Mesothelial cell of epicardium (in vitro differentiated cells): ENCODE measurements at regions not wholly inside any gene's neighbourhood (a gene's known extent, or its start where the extent isn't known, plus 50 kb on each side); places are given as distances from the start of the nearest gene placed in this dataset.

Source experiments
- DNase-seq, 2 experiments: peaks; one replicate each; pipeline ENCODE4 v3.0.0; 2021; ENCODE audit warnings: low spot score in 2 of 2; ENCODE audit not compliant: unreplicated experiment in 2 of 2
- H3K27ac Mint-ChIP-seq: 2 replicates; pipeline ENCODE4 v1.8.0; 2021; ENCODE audit warnings: mixed read lengths
- H3K27me3 Mint-ChIP-seq: 2 replicates; pipeline ENCODE4 v1.8.0; 2021; ENCODE audit warnings: low read depth, mixed read lengths
- H3K36me3 Mint-ChIP-seq: 2 replicates; pipeline ENCODE4 v1.8.0; 2021; ENCODE audit warnings: mixed read lengths
- H3K4me1 Mint-ChIP-seq: 2 replicates; pipeline ENCODE4 v1.8.0; 2021; ENCODE audit warnings: mixed read lengths
- H3K4me3 Mint-ChIP-seq: 2 replicates; pipeline ENCODE4 v1.8.0; 2021; ENCODE audit warnings: mild to moderate bottlenecking, moderate library complexity, mixed read lengths
- H3K9me3 Mint-ChIP-seq: 2 replicates; pipeline ENCODE4 v1.8.0; 2021; ENCODE audit warnings: mixed read lengths
- TF ChIP-seq, protein P1 (sequence below): fragments of 200-600 bp; sonication (generic); IDR thresholded peaks from one replicate; pipeline ENCODE4 v1.5.0; 2021; ENCODE audit warnings: antibody characterized with exemption; ENCODE audit not compliant: unreplicated experiment

DNA sequence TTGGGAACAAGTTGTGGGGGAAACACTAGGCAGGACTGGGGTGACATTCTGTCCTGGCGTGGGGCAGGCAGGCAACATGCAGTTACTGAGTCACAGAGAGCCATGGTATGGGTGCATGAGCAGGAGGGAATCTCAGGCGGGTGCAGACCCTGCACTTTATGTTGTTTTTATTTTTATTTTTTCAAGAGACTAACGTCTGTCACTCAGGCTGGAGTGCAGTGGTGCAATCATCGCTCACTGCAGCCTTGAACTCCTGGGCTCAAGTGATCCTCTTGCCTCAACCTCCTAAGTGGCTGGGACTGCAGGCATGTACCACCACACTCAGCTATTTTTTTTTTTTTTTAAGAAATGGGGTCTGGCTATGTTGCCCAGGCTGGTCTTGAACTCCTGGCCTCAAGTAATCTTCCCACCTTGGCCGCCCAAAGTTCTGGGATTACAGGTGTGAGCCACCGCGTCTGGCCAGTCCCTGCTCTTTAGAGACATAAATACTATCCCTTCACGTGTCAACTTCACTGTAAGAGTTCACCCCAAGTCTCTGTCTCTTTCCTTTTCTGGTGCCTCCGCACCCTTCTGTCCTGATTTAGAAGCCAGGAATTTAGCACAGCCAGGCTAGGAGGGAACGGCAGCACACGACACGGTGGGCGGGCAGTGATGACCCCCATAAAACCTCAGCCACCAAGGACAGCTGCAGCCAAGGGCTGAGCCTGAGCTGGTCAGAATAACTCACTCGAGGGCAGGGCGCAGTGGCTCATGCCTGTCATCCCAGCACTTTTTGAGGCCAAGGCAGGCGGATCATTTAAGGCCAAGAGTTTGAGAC, 72.8 kb upstream of the IQSEC1 start:
- Mint-ChIP-seq H3K27me3 (peaks cover 30% of the 10 kb centered on the region), H3K27ac (no peak overlapping the region), H3K4me3 (no peak overlapping the region), H3K9me3 (no peaks in the 10 kb centered on the region), H3K36me3 (no peaks in the 10 kb centered on the region), H3K4me1 (no peaks in the 10 kb centered on the region)
- TF ChIP-seq, protein P1, sequence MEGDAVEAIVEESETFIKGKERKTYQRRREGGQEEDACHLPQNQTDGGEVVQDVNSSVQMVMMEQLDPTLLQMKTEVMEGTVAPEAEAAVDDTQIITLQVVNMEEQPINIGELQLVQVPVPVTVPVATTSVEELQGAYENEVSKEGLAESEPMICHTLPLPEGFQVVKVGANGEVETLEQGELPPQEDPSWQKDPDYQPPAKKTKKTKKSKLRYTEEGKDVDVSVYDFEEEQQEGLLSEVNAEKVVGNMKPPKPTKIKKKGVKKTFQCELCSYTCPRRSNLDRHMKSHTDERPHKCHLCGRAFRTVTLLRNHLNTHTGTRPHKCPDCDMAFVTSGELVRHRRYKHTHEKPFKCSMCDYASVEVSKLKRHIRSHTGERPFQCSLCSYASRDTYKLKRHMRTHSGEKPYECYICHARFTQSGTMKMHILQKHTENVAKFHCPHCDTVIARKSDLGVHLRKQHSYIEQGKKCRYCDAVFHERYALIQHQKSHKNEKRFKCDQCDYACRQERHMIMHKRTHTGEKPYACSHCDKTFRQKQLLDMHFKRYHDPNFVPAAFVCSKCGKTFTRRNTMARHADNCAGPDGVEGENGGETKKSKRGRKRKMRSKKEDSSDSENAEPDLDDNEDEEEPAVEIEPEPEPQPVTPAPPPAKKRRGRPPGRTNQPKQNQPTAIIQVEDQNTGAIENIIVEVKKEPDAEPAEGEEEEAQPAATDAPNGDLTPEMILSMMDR = no peak
- DNase-seq = no peak

DNA sequence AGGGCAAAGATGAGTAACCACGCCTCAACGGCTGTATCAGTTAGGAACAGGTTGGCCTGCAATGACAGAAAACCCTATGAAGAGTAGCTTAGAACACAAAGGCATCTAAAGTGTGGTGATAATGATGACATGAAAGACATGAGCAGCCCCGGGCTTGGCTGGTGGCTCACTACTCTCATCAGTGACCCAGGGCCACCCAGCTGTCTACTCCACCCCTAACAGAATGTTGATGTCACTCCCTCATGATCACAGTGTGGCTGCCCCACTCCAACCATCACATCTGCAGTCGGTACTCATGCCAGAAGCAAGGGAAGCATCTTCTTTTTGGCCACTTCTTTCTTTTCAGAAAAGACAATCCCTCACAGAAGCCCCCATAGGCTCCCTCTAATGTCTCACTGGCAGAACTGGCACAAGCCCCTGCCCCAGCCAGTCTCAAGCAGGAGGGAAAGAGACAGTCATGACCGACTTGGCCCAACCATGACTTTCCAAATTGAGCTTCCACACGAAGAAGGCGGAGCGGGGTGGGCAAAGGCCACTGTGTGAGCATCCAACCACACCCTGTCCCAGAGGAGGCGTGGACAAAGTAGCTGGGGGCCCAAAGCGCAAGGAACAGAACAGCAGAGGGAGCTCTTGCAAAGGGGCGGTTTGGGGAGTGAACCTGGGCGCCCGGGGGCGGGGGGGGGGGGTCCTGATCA, 72.0 kb upstream of the IQSEC1 start:
- H3K27ac Mint-ChIP-seq = no peak overlapping the region
- H3K4me1 Mint-ChIP-seq = no peaks in the 10 kb centered on the region
- no peak for DNase-seq
- no peaks in the 10 kb centered on the region for H3K9me3 Mint-ChIP-seq
- TF ChIP-seq, protein P1 = no peak
- H3K27me3 Mint-ChIP-seq = peaks cover 30% of the 10 kb centered on the region
- no peaks in the 10 kb centered on the region for H3K36me3 Mint-ChIP-seq
- no peak overlapping the region for H3K4me3 Mint-ChIP-seq

DNA sequence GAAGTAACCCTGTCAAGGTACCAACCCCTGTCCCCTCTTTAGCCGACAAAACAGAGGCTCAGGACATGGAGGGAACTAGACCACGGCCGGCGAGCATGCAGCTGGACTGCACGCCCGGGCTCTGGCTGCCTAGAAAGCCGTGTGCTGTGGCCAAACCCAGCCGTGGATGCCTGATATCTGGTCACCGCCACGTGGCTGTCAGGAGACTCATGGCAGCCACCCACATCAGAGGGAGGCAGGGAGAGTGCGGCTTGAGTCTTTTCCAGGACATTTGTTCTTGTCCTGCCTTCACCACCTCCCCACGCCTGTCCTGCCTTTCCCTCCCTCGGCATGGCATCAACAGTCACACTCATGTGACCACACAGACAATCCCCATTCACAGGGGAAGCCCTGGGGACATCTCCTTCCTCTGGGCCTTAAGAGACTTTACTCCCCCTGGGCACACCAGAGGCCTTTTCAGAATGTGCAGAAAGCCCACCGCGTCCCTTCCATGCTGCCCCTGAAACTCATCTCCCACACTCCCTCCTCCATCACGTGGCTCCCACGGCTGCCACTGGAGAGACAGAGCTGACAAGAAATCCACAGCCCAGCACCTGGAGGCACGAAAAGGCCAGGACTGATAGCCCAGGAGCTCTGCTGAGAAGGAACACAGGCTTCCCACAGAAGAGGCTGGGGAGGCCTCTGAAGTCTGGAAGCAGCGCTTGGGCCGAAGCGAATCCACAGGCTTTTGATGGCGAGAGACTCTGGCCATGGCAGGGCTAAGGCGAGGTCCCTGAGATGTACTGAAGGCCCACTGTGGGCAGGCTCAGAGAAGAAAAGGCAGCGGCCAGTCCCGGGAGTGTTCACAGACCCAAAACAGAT, 71.2 kb upstream of the IQSEC1 start:
- TF ChIP-seq, protein P1 = no peak
- H3K4me3 Mint-ChIP-seq = no peak overlapping the region
- H3K27me3 Mint-ChIP-seq = peaks cover 31% of the 10 kb centered on the region
- H3K4me1 Mint-ChIP-seq = no peaks in the 10 kb centered on the region
- no peak for DNase-seq
- H3K36me3 Mint-ChIP-seq = no peaks in the 10 kb centered on the region
- no peak overlapping the region for H3K27ac Mint-ChIP-seq
- H3K9me3 Mint-ChIP-seq = no peaks in the 10 kb centered on the region

DNA sequence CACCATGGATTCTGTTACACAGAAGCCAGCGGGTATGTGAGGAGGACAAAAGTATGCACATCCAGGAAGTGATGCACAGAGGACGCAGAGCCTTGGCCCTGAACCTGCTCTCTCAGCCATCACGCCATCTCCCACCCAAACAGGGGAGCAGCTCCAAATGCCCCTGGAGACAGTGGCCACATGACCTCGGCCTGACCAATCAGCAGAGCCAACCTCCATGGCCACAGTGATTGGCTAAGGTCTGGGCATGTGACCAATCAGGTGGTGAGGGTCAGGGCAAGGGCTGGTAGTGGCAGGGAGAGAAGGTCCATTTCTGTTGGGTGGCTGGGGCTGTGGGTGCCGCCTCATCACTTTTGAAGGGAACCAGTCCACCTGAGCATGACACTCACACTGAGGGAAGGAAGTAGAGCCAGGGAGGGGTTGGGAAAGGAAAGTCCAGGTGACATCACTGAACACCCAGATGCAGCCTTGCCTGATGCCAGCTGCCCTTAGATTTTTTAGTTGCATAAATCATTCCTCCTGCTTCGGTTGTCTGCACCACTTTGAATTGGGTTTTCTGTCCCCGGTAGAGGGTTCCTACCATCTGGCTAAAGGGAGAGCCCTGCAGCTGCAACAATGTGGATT, 70.3 kb upstream of the IQSEC1 start:
- Mint-ChIP-seq H3K36me3 (no peaks in the 10 kb centered on the region), H3K27ac (no peak overlapping the region), H3K4me3 (no peak overlapping the region), H3K9me3 (no peaks in the 10 kb centered on the region), H3K27me3 (peaks cover 35% of the 10 kb centered on the region), H3K4me1 (no peaks in the 10 kb centered on the region)
- TF ChIP-seq, protein P1 = no peak
- no peak for DNase-seq
